ENCODE measurements at regions not wholly inside any gene's neighbourhood (a gene's known extent, or its start where the extent isn't known, plus 50 kb on each side); places are given as distances from the start of the nearest gene placed in this dataset.

DNA sequence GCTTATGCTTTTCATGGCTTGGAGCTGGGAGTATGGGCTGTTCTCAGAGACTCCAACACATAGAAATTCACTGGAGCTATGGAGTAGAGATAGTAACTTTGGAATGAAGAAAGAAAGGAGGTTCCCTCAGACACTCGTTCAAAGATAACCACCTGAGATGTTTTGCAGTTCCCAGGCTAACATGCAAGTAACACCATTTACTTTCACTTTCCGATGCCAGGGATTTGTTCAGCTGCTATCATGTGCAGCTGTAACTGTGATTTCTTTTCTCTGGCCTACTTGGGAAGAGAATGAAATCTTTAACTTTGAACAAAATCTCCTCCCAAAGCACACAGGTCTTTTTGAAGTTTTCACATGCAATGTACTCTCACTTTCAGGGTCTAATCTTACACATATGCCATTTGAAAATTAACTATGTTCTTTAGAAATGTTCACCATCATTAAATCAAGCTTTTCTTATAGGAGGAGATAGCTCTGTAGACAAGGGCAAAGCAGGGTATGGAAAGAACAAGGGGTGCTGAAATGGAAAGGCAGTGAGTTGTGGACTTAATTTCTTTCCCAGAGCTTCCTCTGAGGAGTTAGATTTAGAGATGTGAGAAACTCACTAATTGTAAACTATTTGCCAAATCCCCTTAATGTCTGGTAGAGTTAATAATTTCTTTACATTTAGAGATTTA, 514.3 kb downstream of the PDHA2 start:
- Mint-ChIP-seq H3K27me3 (ENCODE audit: low read depth) (no peaks in the 10 kb centered on the region), H3K36me3 (no peaks in the 10 kb centered on the region), H3K9me3 (no peaks in the 10 kb centered on the region), H3K4me1 (peaks cover 36% of the 10 kb centered on the region), H3K27ac (no peak overlapping the region), H3K4me3 (no peak overlapping the region)
- TF ChIP-seq, protein P1, sequence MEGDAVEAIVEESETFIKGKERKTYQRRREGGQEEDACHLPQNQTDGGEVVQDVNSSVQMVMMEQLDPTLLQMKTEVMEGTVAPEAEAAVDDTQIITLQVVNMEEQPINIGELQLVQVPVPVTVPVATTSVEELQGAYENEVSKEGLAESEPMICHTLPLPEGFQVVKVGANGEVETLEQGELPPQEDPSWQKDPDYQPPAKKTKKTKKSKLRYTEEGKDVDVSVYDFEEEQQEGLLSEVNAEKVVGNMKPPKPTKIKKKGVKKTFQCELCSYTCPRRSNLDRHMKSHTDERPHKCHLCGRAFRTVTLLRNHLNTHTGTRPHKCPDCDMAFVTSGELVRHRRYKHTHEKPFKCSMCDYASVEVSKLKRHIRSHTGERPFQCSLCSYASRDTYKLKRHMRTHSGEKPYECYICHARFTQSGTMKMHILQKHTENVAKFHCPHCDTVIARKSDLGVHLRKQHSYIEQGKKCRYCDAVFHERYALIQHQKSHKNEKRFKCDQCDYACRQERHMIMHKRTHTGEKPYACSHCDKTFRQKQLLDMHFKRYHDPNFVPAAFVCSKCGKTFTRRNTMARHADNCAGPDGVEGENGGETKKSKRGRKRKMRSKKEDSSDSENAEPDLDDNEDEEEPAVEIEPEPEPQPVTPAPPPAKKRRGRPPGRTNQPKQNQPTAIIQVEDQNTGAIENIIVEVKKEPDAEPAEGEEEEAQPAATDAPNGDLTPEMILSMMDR (IDR thresholded peaks at IDR 0.05; ENCODE audit: unreplicated experiment) = no peak
- DNase-seq (ENCODE audit: low spot score in 2 of 2, unreplicated experiment in 2 of 2) = no peak

DNA sequence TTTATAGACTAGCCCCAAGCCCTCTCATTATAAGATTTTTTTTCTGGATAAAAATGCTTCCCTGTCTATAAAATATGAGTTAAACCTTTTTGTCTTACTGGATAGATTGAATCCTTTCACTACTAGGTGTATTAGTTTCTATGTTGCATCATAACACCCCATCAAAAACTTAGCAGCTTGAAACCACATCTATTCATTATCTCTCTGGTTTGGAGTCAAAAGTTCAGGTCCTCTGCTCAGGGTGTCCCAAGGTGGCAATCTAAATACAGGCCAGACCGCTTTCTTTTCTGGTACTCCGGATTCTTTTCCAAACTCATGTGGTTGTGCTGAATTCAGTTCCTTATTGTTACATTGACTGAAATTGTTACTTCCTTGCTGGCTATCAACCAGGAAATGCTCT, 515.5 kb downstream of the PDHA2 start:
- TF ChIP-seq, protein P1 (IDR thresholded peaks at IDR 0.05; ENCODE audit: unreplicated experiment) = no peak
- Mint-ChIP-seq H3K4me1 (peaks cover 36% of the 10 kb centered on the region), H3K9me3 (no peaks in the 10 kb centered on the region), H3K4me3 (no peak overlapping the region), H3K27me3 (ENCODE audit: low read depth) (no peaks in the 10 kb centered on the region), H3K36me3 (no peaks in the 10 kb centered on the region), H3K27ac (peak overlapping the region; percentile 0)
- no peak for DNase-seq (ENCODE audit: low spot score in 2 of 2, unreplicated experiment in 2 of 2)

DNA sequence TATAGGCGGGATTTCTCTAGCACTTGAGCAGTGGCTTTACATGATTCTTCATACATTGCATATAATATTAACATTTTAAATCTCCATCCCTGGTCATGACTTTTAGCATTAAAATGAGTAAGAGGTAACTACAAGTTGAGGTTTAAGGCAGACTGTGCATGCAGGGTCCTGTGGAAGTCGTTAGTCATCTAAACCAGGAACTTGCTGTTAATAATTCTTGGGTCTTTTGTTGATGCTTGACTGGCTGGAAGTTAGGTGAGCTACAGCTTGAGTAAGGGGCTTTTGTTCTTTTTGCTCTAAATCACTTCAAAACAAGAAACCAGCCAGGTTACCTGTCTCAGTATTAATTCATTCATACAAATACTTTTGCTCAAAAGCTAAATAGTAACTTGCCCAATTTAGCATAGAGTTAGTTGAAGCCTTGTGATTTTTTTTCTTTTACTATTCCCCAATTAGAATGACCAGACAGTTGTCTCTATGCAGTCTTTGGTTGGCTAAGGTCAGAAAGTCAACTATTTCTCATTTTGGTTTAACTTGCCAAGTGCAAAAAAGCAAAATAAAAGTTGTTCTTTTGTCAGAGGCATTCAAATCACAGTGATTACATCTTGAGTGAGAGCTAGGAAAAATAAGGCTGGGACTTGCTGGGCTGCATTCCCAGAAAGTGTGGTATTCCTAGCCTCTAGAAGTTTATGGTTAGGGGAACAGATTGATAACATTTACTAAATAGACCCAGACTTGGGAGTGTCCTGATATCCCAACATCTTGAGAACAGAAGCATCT, 516.9 kb downstream of the PDHA2 start:
- no peaks in the 10 kb centered on the region for H3K27me3 Mint-ChIP-seq (ENCODE audit: low read depth)
- no peaks in the 10 kb centered on the region for H3K36me3 Mint-ChIP-seq
- H3K9me3 Mint-ChIP-seq = no peaks in the 10 kb centered on the region
- H3K4me3 Mint-ChIP-seq = no peak overlapping the region
- peak overlapping the region; percentile 76 for H3K27ac Mint-ChIP-seq
- H3K4me1 Mint-ChIP-seq = peaks cover 36% of the 10 kb centered on the region
- TF ChIP-seq, protein P1 (IDR thresholded peaks at IDR 0.05; ENCODE audit: unreplicated experiment) = no peak
- DNase-seq (ENCODE audit: low spot score in 2 of 2, unreplicated experiment in 2 of 2) = no peak

DNA sequence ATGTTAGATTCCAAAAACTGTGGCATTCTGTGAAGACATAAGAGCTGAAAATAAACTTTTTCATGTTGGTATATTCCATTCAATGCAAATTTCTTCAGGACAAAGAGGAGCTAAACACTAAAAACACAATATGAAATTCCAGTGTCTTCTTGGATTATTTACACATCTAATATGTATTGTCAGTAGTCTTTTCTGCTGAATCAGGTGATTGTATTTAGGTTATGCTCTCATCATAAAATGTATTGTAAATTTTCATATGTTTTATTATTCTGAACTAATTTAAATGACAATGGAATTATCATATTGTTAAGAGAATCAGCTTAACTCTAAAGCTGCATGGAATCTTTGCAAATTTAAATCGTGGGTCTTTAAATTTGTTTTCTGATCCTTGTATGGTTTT, 526.7 kb downstream of the PDHA2 start:
- Mint-ChIP-seq H3K27ac (no peak overlapping the region), H3K4me1 (no peaks in the 10 kb centered on the region), H3K9me3 (peaks cover 37% of the 10 kb centered on the region), H3K36me3 (peaks cover 11% of the 10 kb centered on the region), H3K27me3 (ENCODE audit: low read depth) (no peaks in the 10 kb centered on the region), H3K4me3 (no peak overlapping the region)
- no peak for DNase-seq (ENCODE audit: low spot score in 2 of 2, unreplicated experiment in 2 of 2)
- TF ChIP-seq, protein P1 (IDR thresholded peaks at IDR 0.05; ENCODE audit: unreplicated experiment) = no peak

DNA sequence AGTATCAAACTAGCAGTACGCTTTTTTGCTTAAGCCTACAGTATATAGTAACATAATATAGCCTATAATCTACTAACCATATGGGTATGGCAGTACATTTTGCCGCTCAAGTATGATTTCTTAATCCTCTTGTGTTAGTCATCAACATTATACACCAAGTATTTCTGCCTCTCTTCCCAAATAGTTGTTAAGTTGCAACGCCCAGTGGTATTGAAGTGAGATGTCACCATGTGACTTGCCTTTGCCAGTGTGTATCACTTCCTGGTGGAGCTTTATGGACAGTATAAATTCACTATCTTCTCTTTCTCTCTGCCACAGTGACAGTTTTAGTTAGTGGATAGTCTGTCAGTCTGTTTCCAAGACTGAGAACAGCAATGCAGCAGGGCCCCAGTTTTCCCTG, 535.5 kb downstream of the PDHA2 start:
- H3K27me3 Mint-ChIP-seq (ENCODE audit: low read depth) = no peaks in the 10 kb centered on the region
- no peak for DNase-seq (ENCODE audit: low spot score in 2 of 2, unreplicated experiment in 2 of 2)
- H3K4me3 Mint-ChIP-seq = no peak overlapping the region
- peaks cover 3% of the 10 kb centered on the region for H3K36me3 Mint-ChIP-seq
- TF ChIP-seq, protein P1 (IDR thresholded peaks at IDR 0.05; ENCODE audit: unreplicated experiment) = no peak
- peaks cover 6% of the 10 kb centered on the region for H3K4me1 Mint-ChIP-seq
- H3K9me3 Mint-ChIP-seq = peaks cover 17% of the 10 kb centered on the region
- H3K27ac Mint-ChIP-seq = no peak overlapping the region

Data from mesothelial cell of epicardium (in vitro differentiated cells).